ENCODE measurements at regions not wholly inside any gene's neighbourhood (a gene's known extent, or its start where the extent isn't known, plus 50 kb on each side); places are given as distances from the start of the nearest gene placed in this dataset.

DNA sequence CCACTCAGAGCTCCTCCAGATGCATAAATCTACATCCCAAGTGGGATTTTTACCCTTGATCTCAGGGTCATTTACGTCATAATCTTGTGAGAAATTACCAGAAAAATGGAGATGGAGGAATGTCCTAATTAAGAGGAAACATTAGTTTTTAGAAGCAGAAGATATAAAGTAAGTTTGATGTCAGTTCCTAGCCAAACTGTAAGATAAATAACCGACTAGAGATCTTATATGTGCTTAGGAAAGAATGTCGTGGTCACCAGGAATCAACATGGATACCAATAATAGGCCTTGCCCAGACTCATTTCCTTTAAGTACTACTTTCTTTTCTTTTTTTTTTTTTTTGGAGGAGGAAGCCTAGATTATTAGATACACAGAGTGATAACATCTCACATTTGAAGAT, 186.9 kb downstream of the UTRN start:
- no peak for TF ChIP-seq CTCF (IDR thresholded peaks at IDR 0.05; ENCODE audit: low read length)
- no peak for TF ChIP-seq EZH2 (optimal IDR thresholded peaks at IDR 0.05; ENCODE audit: low read depth, low read length)
- no peak for TF ChIP-seq EZH2phosphoT487 (IDR thresholded peaks at IDR 0.05; ENCODE audit: low read length)
